Medulla oblongata (tissue), 1 donor: ENCODE measurements at regions not wholly inside any gene's neighbourhood (a gene's known extent, or its start where the extent isn't known, plus 50 kb on each side); places are given as distances from the start of the nearest gene placed in this dataset.
"Not testable (repeated sequence)": the region's sequence is repeated elsewhere in the genome, so short reads cannot be mapped to it uniquely, and the experiment has no call there.

ENCODE experiments used
- DNase-seq: peaks from one replicate; pipeline ENCODE4 v3.0.0-alpha.2; 2015; ENCODE audit errors: extremely low spot score

GRCh38 chr16:16879567-16880251, 500.8 kb downstream of the NPIPA7 start:
- no peak for DNase-seq

- no peak for DNase-seq
Observed at GRCh38 chr16:16881814-16882213, 502.9 kb downstream of the NPIPA7 start.

- DNase-seq: no peak
Observed at GRCh38 chr16:16882766-16883165, 503.8 kb downstream of the NPIPA7 start.

GRCh38 chr16:16884451-16884850, 505.5 kb downstream of the NPIPA7 start:
- no peak for DNase-seq

- DNase-seq: no peak
Observed at GRCh38 chr16:16887193-16887592, 508.3 kb downstream of the NPIPA7 start.

GRCh38 chr16:16890964-16891363, 512.0 kb downstream of the NPIPA7 start:
- no peak for DNase-seq

- DNase-seq: no peak
Observed at GRCh38 chr16:16904601-16905000, 525.7 kb downstream of the NPIPA7 start.

- DNase-seq: no peak
Observed at GRCh38 chr16:16905850-16906249, 526.9 kb downstream of the NPIPA7 start.

GRCh38 chr16:16907089-16907488, 528.1 kb downstream of the NPIPA7 start:
- DNase-seq: no peak

GRCh38 chr16:16908077-16908476, 529.1 kb downstream of the NPIPA7 start:
- DNase-seq: no peak

GRCh38 chr16:16909126-16909525, 530.2 kb downstream of the NPIPA7 start:
- no peak for DNase-seq

GRCh38 chr16:16910666-16911065, 531.7 kb downstream of the NPIPA7 start:
- DNase-seq: no peak

- DNase-seq: no peak
Observed at GRCh38 chr16:16915771-16916170, 536.8 kb downstream of the NPIPA7 start.

GRCh38 chr16:16917191-16917785, 538.3 kb downstream of the NPIPA7 start:
- no peak for DNase-seq

- DNase-seq: no peak
Observed at GRCh38 chr16:16923479-16923878, 544.5 kb downstream of the NPIPA7 start.

GRCh38 chr16:16924613-16925012, 545.7 kb downstream of the NPIPA7 start:
- no peak for DNase-seq

- no peak for DNase-seq
Observed at GRCh38 chr16:16925432-16925831, 545.3 kb downstream of the XYLT1 start.

- no peak for DNase-seq
Observed at GRCh38 chr16:16928532-16929109, 542.1 kb downstream of the XYLT1 start.

GRCh38 chr16:16930309-16931000, 540.3 kb downstream of the XYLT1 start:
- no peak for DNase-seq

- DNase-seq: no peak
Observed at GRCh38 chr16:16933861-16934260, 536.9 kb downstream of the XYLT1 start.

- DNase-seq: no peak
Observed at GRCh38 chr16:16934660-16935059, 536.1 kb downstream of the XYLT1 start.

- DNase-seq: not testable (repeated sequence)
Observed at GRCh38 chr16:16935909-16936308, 534.9 kb downstream of the XYLT1 start.

- no peak for DNase-seq
Observed at GRCh38 chr16:16937576-16937975, 533.2 kb downstream of the XYLT1 start.
